ENCODE measurements at regions not wholly inside any gene's neighbourhood (a gene's known extent, or its start where the extent isn't known, plus 50 kb on each side); places are given as distances from the start of the nearest gene placed in this dataset.
"Not testable (repeated sequence)": the region's sequence is repeated elsewhere in the genome, so short reads cannot be mapped to it uniquely, and the experiment has no call there.

DNA sequence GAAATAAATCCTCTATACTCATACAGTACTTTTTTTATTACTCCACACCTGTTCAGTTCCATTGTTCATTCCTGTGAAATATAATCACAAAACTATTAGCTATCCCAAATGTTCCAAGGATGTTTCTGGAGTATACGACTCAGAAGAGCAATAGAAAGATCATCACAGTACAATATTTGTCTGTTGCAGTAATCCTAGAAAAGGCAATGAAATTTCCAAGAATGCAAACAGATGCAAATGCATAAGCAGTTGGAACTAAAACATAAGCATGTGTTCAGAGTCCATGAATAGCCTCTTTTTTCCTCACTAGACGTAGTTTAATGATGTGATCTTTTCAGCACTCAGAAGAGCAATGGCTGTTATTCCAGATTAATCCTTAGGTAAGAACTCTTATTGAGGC lies 55.2 kb downstream of the RTL3 start:
- Histone ChIP-seq H2AFZ (ENCODE audit: low read depth, low read length) (no peak overlapping the region), H3K36me3 (ENCODE audit: insufficient read depth, low read length) (no peaks in the 10 kb centered on the region), H3K4me1 (ENCODE audit: insufficient read depth, low read length) (no peaks in the 10 kb centered on the region), H3K27me3 (ENCODE audit: insufficient read depth, low read length) (no peaks in the 10 kb centered on the region), H3K9me3 (ENCODE audit: low read length) (no peaks in the 10 kb centered on the region), H3K4me3 (ENCODE audit: low read length) (no peak overlapping the region)

DNA sequence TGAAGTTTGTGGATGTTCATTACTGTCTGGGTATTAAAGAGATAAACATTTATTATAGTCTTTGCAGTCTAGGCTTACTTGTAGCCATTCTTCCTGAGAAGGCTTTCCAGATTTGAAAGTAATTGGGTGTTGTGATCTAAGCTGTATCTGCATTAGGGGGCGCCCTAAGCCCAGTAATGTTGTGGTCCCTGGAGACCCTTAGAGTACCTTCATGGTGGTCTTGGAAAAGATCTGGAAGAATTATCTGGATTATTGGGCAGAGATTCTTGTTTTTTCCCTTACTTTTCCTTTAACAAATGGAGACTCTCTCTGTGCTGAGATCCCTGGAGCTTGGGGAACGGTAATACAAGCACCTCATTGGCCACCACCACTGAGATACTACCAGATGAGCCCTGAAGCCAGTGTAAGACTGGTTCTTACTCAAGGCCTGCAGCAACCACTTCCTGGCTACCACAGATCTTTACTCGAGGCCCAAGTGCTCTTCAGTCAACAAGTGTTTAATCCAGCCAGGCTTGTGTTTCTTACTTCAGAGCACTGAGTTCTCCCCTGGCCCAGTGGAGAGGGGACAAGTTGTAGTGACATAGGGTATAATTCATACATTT lies 63.1 kb downstream of the RTL3 start:
- Histone ChIP-seq H2AFZ (ENCODE audit: low read depth, low read length) (no peak overlapping the region), H3K27me3 (ENCODE audit: insufficient read depth, low read length) (no peaks in the 10 kb centered on the region), H3K4me1 (ENCODE audit: insufficient read depth, low read length) (no peaks in the 10 kb centered on the region), H3K9me3 (ENCODE audit: low read length) (no peaks in the 10 kb centered on the region), H3K4me3 (ENCODE audit: low read length) (no peak overlapping the region), H3K36me3 (ENCODE audit: insufficient read depth, low read length) (no peaks in the 10 kb centered on the region)

DNA sequence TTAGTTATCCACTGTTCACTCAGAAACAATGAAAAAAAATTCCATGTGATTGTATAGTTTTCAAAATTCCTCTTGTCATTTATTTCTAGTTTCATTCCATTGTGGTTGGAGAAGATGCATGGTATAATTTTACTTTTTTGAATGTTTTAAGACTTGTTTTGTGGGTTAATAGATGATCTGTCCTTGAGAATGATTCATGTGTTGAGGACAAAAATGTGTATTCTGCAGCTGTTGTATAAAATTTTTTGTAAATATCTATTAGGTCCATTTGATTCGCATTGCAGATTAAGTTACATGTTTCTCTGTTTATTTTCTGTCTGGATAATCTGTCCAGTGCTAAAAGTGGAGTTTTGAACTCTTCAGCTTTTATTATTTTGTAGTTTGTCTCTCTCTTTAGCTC lies 65.4 kb downstream of the RTL3 start:
- H3K27me3 ChIP-seq (ENCODE audit: insufficient read depth, low read length) = no peaks in the 10 kb centered on the region
- H2AFZ ChIP-seq (ENCODE audit: low read depth, low read length) = no peak overlapping the region
- H3K4me3 ChIP-seq (ENCODE audit: low read length) = no peak overlapping the region

DNA sequence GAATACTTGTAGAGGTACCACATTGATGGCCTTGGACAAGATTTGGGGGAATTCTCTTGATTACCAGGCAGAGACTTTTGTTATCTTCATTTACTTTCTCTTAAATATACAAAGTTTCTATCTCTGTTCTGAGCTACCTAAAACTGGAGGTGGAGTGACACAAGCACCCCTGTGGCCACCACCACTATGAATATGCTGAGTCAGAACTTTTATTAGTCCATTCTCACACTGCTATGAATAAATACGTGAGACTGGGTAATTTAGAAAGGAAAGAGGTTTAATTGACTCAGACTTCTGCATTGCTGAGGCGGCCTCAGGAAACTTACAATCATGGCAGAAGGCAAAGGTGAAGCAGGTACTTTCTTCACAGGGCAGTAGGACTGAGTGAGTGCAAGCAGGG lies 67.1 kb downstream of the RTL3 start:
- H3K27me3 ChIP-seq (ENCODE audit: insufficient read depth, low read length) = no peaks in the 10 kb centered on the region
- H3K4me3 ChIP-seq (ENCODE audit: low read length) = no peak overlapping the region
- H2AFZ ChIP-seq (ENCODE audit: low read depth, low read length) = no peak overlapping the region
- H3K9me3 ChIP-seq (ENCODE audit: low read length) = no peaks in the 10 kb centered on the region
- H3K36me3 ChIP-seq (ENCODE audit: insufficient read depth, low read length) = no peaks in the 10 kb centered on the region
- H3K4me1 ChIP-seq (ENCODE audit: insufficient read depth, low read length) = no peaks in the 10 kb centered on the region

More for the DNA sequence above, 65.4 kb downstream of the RTL3 start:
- H3K36me3 ChIP-seq (ENCODE audit: insufficient read depth, low read length) = no peaks in the 10 kb centered on the region
- no peaks in the 10 kb centered on the region for H3K9me3 ChIP-seq (ENCODE audit: low read length)
- H3K4me1 ChIP-seq (ENCODE audit: insufficient read depth, low read length) = no peaks in the 10 kb centered on the region

DNA sequence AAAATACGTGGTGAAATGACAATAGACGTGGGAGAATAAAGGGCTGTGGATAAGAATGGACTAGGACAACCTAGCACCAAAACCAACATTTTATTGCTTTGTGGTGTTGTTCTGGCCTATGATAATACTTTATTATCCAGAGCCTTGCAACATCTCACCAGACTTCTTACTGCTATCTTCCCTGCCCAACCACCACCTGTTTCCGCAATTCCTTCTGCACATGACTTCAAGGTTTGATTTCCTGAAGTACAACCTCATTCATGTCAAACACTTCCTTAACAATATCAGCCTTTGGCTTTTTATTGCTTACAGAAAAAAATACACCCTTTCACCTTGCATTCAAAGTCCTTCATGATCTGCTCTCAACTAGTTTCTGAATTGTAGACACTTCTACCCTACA lies 84.8 kb downstream of the RTL3 start:
- H3K4me3 ChIP-seq (ENCODE audit: low read length) = no peak overlapping the region
- H3K4me1 ChIP-seq (ENCODE audit: insufficient read depth, low read length) = no peaks in the 10 kb centered on the region
- no peaks in the 10 kb centered on the region for H3K36me3 ChIP-seq (ENCODE audit: insufficient read depth, low read length)
- no peaks in the 10 kb centered on the region for H3K9me3 ChIP-seq (ENCODE audit: low read length)
- no peak overlapping the region for H2AFZ ChIP-seq (ENCODE audit: low read depth, low read length)
- H3K27me3 ChIP-seq (ENCODE audit: insufficient read depth, low read length) = no peaks in the 10 kb centered on the region

DNA sequence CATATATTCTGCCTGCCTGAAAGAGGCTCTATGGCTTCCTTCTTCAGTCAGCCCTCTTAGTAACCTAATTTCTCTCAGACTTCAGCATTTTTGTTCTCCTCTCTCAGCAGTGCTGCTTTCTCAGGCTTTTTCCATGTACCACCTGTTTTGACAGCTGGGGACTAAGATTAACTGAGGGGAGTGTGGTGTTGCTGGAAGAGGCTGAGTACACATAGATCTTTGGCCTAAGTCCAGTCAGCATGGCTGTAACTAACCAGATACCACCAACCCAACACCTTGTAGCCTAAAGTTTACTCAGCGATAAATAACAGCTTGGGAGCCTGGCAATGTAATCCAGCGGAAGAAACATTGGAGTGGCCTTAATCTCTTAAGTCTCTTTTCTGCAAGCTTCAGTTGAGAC lies 85.5 kb downstream of the RTL3 start:
- H3K36me3 ChIP-seq (ENCODE audit: insufficient read depth, low read length) = no peaks in the 10 kb centered on the region

DNA sequence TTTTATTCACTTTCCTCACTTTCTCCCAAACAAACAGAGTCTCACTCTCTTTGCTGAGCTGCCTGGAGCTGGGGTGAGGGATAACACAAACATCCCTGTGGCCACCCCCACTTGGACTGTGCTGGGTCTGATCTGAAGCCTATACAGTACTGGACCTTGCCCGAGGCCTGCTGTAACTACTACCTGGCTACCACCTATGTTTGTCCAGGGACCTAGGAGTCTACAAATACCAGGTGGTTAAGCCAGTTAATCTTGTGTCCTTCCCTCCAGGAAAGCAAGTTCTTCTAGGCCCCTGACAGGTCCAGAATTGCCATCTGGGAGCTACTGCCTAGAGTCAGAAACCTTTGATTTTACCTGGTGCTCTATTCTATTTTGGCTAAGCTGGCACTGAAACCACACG lies 87.3 kb downstream of the RTL3 start:
- H3K4me1 ChIP-seq (ENCODE audit: insufficient read depth, low read length) = no peaks in the 10 kb centered on the region
- H3K4me3 ChIP-seq (ENCODE audit: low read length) = no peak overlapping the region
- H2AFZ ChIP-seq (ENCODE audit: low read depth, low read length) = no peak overlapping the region
- H3K9me3 ChIP-seq (ENCODE audit: low read length) = no peaks in the 10 kb centered on the region
- no peaks in the 10 kb centered on the region for H3K27me3 ChIP-seq (ENCODE audit: insufficient read depth, low read length)
- H3K36me3 ChIP-seq (ENCODE audit: insufficient read depth, low read length) = no peaks in the 10 kb centered on the region

More for the DNA sequence above, 85.5 kb downstream of the RTL3 start:
- no peaks in the 10 kb centered on the region for H3K4me1 ChIP-seq (ENCODE audit: insufficient read depth, low read length)
- H3K4me3 ChIP-seq (ENCODE audit: low read length) = no peak overlapping the region
- H3K27me3 ChIP-seq (ENCODE audit: insufficient read depth, low read length) = no peaks in the 10 kb centered on the region
- H3K9me3 ChIP-seq (ENCODE audit: low read length) = no peaks in the 10 kb centered on the region
- no peak overlapping the region for H2AFZ ChIP-seq (ENCODE audit: low read depth, low read length)

DNA sequence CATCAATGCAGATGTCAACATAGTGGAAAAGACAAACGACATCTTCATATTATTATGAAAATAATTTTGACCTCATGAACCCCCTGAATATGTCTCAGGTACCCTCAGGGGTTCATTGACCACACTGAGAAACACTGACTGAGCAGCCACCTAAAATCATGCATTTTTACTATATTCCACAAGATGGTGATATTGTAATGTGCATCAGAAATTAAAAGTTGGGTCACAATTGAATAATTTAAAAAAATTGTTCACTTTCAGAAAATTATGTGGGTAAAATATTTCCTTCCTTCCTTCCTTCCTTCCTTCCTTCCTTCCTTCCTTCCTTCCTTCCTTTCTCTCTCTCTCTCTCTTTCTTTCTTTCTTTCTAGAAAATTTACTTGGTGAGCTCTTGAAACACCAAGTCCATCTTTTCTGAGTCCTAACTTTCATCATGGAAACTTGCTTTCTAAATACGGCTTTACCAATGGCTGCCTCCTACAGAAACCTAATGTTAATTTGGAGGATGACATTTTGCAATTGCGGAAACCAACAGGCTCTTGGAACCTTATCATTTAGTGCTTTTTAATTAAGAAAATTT lies 103.6 kb downstream of the RTL3 start:
- Histone ChIP-seq H2AFZ (ENCODE audit: low read depth, low read length) (no peak overlapping the region), H3K9me3 (ENCODE audit: low read length) (no peaks in the 10 kb centered on the region), H3K36me3 (ENCODE audit: insufficient read depth, low read length) (no peaks in the 10 kb centered on the region), H3K27me3 (ENCODE audit: insufficient read depth, low read length) (no peaks in the 10 kb centered on the region), H3K4me1 (ENCODE audit: insufficient read depth, low read length) (no peaks in the 10 kb centered on the region), H3K4me3 (ENCODE audit: low read length) (no peak overlapping the region)

DNA sequence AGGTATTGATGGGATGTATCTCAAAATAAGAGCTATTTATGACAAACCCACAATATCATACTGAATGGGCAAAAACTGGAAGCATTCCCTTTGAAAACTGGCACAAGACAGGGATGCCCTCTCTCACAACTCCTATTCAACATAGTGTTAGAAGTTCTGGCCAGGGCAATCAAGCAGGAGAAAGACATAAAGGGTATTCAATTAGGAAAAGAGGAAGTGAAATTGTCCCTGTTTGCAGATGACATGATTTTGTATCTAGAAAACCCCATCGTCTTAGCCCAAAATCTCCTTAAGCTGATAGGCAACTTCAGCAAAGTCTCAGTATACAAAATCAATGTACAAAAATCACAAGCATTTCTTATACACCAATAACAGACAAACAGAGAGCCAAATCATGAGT lies 106.5 kb downstream of the RTL3 start:
- not testable (repeated sequence) for H2AFZ ChIP-seq (ENCODE audit: low read depth, low read length); H3K27me3 ChIP-seq (ENCODE audit: insufficient read depth, low read length); H3K4me3 ChIP-seq (ENCODE audit: low read length)

DNA sequence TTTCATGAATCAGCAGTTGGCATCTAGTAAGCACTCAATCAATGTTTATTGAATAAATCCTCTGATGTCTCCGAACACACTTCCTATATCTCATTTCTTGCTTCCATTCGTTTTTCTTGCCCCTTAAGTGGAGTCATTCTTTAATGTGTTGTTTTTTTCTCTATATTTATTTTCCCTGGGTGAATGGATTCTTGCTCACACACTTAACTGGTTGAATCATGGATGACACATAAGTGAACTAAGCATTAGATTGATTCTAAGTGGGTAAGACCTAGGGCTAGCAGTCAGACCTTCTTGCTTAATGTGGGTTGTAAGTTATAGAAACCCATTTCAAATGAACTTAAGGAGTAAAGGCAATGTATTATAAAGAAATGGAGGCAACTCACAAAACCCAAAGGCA lies 111.1 kb downstream of the RTL3 start:
- H3K27me3 ChIP-seq (ENCODE audit: insufficient read depth, low read length) = no peaks in the 10 kb centered on the region
- H3K4me1 ChIP-seq (ENCODE audit: insufficient read depth, low read length) = no peaks in the 10 kb centered on the region
- no peaks in the 10 kb centered on the region for H3K36me3 ChIP-seq (ENCODE audit: insufficient read depth, low read length)
- no peaks in the 10 kb centered on the region for H3K9me3 ChIP-seq (ENCODE audit: low read length)
- no peak overlapping the region for H2AFZ ChIP-seq (ENCODE audit: low read depth, low read length)
- no peak overlapping the region for H3K4me3 ChIP-seq (ENCODE audit: low read length)

More for the DNA sequence above, 106.5 kb downstream of the RTL3 start:
- H3K36me3 ChIP-seq (ENCODE audit: insufficient read depth, low read length); H3K4me1 ChIP-seq (ENCODE audit: insufficient read depth, low read length); H3K9me3 ChIP-seq (ENCODE audit: low read length): not testable (repeated sequence)

DNA sequence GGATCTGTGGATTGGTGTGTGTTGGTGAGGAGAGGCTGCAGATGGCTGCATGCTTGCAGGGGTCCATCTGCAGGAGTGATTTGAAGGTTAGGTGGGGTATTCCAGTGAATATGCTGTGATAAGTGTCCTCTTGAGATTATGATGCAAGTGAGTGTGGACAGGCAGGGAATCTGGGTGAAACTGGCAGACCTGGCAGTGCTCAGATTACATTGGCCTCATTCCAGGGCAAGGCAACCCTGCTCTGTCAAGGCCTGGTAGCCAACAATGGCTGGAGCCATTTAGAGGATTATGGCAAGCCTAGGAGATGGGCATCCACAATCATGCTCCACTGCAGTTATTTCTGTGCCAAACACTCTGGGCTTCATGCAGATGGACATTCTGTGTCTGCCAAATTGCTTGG lies 113.9 kb downstream of the RTL3 start:
- H3K9me3 ChIP-seq (ENCODE audit: low read length) = no peaks in the 10 kb centered on the region
- H3K36me3 ChIP-seq (ENCODE audit: insufficient read depth, low read length) = no peaks in the 10 kb centered on the region
- H3K27me3 ChIP-seq (ENCODE audit: insufficient read depth, low read length) = no peaks in the 10 kb centered on the region
- no peak overlapping the region for H3K4me3 ChIP-seq (ENCODE audit: low read length)
- H2AFZ ChIP-seq (ENCODE audit: low read depth, low read length) = no peak overlapping the region
- no peaks in the 10 kb centered on the region for H3K4me1 ChIP-seq (ENCODE audit: insufficient read depth, low read length)

DNA sequence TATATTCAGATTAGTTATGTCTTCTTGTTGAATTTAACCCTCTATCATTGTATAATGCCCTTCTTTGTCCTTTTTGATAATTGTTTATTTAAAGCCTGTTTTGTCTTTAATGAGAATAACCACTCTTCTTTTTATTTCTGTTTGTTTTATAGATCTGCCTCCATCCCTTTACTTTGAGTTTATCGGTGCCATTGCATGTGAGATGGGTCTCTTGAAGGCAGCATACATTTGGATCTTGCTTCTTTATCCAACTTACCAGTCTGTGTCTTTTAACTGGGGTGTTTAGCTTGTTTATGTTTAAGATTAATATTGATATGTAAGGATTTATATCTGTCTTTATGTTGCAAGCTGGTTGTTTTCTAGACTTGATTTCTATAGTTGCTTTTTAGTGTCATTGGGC lies 115.8 kb downstream of the RTL3 start:
- no peak overlapping the region for H3K4me3 ChIP-seq (ENCODE audit: low read length)
- H3K27me3 ChIP-seq (ENCODE audit: insufficient read depth, low read length) = no peaks in the 10 kb centered on the region
- H2AFZ ChIP-seq (ENCODE audit: low read depth, low read length) = no peak overlapping the region

DNA sequence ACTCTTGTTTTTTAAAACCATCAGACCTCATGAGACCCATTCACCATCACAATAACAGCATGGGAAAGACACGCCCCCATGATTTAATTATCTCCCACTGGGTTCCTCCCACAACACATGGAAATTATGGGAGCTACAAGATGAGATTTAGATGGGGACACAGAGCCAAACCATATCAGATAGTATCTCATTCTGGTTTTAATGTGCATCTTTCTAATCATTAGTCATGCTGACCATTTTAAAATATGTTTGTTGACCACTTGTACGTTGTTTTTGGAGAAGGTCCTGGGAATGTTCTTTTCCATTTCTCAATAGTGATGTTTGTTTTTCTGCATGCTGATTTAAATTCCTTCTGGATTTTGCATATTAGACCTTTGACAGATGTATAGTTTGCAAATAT lies 119.0 kb downstream of the RTL3 start:
- no peaks in the 10 kb centered on the region for H3K27me3 ChIP-seq (ENCODE audit: insufficient read depth, low read length)
- H3K4me3 ChIP-seq (ENCODE audit: low read length) = no peak overlapping the region
- no peaks in the 10 kb centered on the region for H3K4me1 ChIP-seq (ENCODE audit: insufficient read depth, low read length)
- H2AFZ ChIP-seq (ENCODE audit: low read depth, low read length) = no peak overlapping the region
- no peaks in the 10 kb centered on the region for H3K36me3 ChIP-seq (ENCODE audit: insufficient read depth, low read length)
- H3K9me3 ChIP-seq (ENCODE audit: low read length) = no peaks in the 10 kb centered on the region

More for the DNA sequence above, 115.8 kb downstream of the RTL3 start:
- Histone ChIP-seq H3K4me1 (ENCODE audit: insufficient read depth, low read length) (no peaks in the 10 kb centered on the region), H3K9me3 (ENCODE audit: low read length) (no peaks in the 10 kb centered on the region), H3K36me3 (ENCODE audit: insufficient read depth, low read length) (no peaks in the 10 kb centered on the region)

DNA sequence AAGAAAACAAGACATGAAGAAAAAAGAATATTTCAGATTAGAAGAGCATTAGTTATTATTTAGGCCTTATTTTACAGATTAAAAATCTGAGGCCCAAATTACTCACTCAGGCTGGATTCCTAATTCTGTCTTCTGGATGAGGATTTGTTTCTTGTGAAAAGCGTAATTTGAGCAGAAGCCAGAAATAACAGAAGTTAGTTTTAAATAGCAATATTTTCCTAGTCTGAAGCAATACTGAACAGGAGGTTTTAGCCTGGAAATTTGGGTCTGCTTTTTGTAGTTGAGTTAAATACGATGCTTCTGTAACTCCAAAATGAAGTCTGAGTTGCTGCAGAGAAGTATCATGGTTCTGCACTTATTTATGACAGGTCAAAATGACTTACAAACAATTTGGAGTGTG lies 124.9 kb downstream of the RTL3 start:
- H3K9me3 ChIP-seq (ENCODE audit: low read length) = no peaks in the 10 kb centered on the region
- H3K36me3 ChIP-seq (ENCODE audit: insufficient read depth, low read length) = no peaks in the 10 kb centered on the region
- no peak overlapping the region for H2AFZ ChIP-seq (ENCODE audit: low read depth, low read length)
- H3K27me3 ChIP-seq (ENCODE audit: insufficient read depth, low read length) = no peaks in the 10 kb centered on the region
- H3K4me3 ChIP-seq (ENCODE audit: low read length) = no peak overlapping the region
- H3K4me1 ChIP-seq (ENCODE audit: insufficient read depth, low read length) = no peaks in the 10 kb centered on the region
